DND-41 (cell line): ENCODE measurements at regions not wholly inside any gene's neighbourhood (a gene's known extent, or its start where the extent isn't known, plus 50 kb on each side); places are given as distances from the start of the nearest gene placed in this dataset.

Experiments used
- ATAC-seq: fragments of 200-7000 bp; cut with Tn5 transposase; 3 replicates; pipeline ENCODE4 v1.9.1; 2021; ENCODE audit warnings: low read depth; ENCODE audit not compliant: insufficient read depth
- DNase-seq: peaks from one replicate; pipeline ENCODE4 v3.0.0-alpha.2; 2020
- H2AFZ ChIP-seq: 2 replicates; pipeline ENCODE4 v1.6.0; 2012; ENCODE audit warnings: low read depth, low read length
- H3K27ac ChIP-seq: 2 replicates; pipeline ENCODE4 v1.5.1; 2012; ENCODE audit warnings: low read length, inconsistent platforms
- H3K27me3 ChIP-seq: fragments of 200-600 bp; sonication (generic); 2 replicates; pipeline ENCODE4 v1.6.0; 2012; ENCODE audit warnings: low read length, mild to moderate bottlenecking, inconsistent platforms; ENCODE audit not compliant: insufficient read depth, poor library complexity
- H3K36me3 ChIP-seq: 2 replicates; pipeline ENCODE4 v1.5.1; 2012; ENCODE audit warnings: low read length, inconsistent platforms; ENCODE audit not compliant: insufficient read depth
- H3K4me1 ChIP-seq: 2 replicates; pipeline ENCODE4 v1.5.1; 2012; ENCODE audit warnings: mild to moderate bottlenecking, low read length; ENCODE audit not compliant: insufficient read depth
- H3K4me2 ChIP-seq: 2 replicates; pipeline ENCODE4 v1.6.0; 2012; ENCODE audit warnings: mild to moderate bottlenecking, moderate library complexity, low read length, inconsistent platforms; ENCODE audit not compliant: insufficient read depth
- H3K4me3 ChIP-seq, 2 experiments: fragments of 200-600 bp in 1 of 2; shearing (Covaris generic) in 1 of 2; 2 replicates each; pipeline ENCODE4 v1.5.1; 2012 to 2016; ENCODE audit warnings: inconsistent platforms in 2 of 2, low read length in 2 of 2, mild to moderate bottlenecking in 2 of 2, low read depth in 1 of 2, moderate library complexity in 1 of 2
- H3K79me2 ChIP-seq: 2 replicates; pipeline ENCODE4 v1.6.0; 2012; ENCODE audit warnings: low read length, inconsistent platforms; ENCODE audit not compliant: insufficient read depth
- H3K9ac ChIP-seq: 2 replicates; pipeline ENCODE4 v1.6.0; 2012; ENCODE audit warnings: low read depth, mild to moderate bottlenecking, inconsistent platforms, low read length, moderate library complexity
- H3K9me3 ChIP-seq: 2 replicates; pipeline ENCODE4 v1.5.1; 2012; ENCODE audit warnings: low read length, moderate library complexity, mild to moderate bottlenecking, inconsistent platforms; ENCODE audit not compliant: insufficient read depth, severe bottlenecking
- H4K20me1 ChIP-seq: 2 replicates; pipeline ENCODE4 v1.6.0; 2012; ENCODE audit warnings: low read length; ENCODE audit not compliant: insufficient read depth
- EZH2 ChIP-seq: IDR thresholded peaks from 3 replicates; pipeline ENCODE4 v1.6.1; 2012; ENCODE audit warnings: borderline replicate concordance, low read depth, mild to moderate bottlenecking, moderate library complexity, low read length, inconsistent platforms; ENCODE audit not compliant: severe bottlenecking
- TF ChIP-seq, protein P1 (sequence below): IDR thresholded peaks from 2 replicates; pipeline ENCODE4 v1.5.1; 2012; ENCODE audit warnings: borderline replicate concordance, low read length, moderate library complexity, mild to moderate bottlenecking; ENCODE audit not compliant: poor library complexity, severe bottlenecking; ENCODE audit errors: extremely low read depth

GRCh38 chr4:186810613-186811150 lies 87.0 kb upstream of the FAT1 start:
- Histone ChIP-seq H3K4me1 (no peaks in the 10 kb centered on the region), H3K9me3 (no peaks in the 10 kb centered on the region), H3K36me3 (no peaks in the 10 kb centered on the region), H3K9ac (no peak overlapping the region), H3K4me2 (no peak overlapping the region), H3K79me2 (no peaks in the 10 kb centered on the region), H3K27me3 (no peaks in the 10 kb centered on the region), H2AFZ (no peak overlapping the region), H3K4me3 (no peak overlapping the region), H4K20me1 (no peaks in the 10 kb centered on the region), H3K27ac (no peak overlapping the region)
- TF ChIP-seq, protein P1, sequence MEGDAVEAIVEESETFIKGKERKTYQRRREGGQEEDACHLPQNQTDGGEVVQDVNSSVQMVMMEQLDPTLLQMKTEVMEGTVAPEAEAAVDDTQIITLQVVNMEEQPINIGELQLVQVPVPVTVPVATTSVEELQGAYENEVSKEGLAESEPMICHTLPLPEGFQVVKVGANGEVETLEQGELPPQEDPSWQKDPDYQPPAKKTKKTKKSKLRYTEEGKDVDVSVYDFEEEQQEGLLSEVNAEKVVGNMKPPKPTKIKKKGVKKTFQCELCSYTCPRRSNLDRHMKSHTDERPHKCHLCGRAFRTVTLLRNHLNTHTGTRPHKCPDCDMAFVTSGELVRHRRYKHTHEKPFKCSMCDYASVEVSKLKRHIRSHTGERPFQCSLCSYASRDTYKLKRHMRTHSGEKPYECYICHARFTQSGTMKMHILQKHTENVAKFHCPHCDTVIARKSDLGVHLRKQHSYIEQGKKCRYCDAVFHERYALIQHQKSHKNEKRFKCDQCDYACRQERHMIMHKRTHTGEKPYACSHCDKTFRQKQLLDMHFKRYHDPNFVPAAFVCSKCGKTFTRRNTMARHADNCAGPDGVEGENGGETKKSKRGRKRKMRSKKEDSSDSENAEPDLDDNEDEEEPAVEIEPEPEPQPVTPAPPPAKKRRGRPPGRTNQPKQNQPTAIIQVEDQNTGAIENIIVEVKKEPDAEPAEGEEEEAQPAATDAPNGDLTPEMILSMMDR: no peak
- no peak for TF ChIP-seq EZH2
- no peak for DNase-seq
- ATAC-seq: no peak

DNA sequence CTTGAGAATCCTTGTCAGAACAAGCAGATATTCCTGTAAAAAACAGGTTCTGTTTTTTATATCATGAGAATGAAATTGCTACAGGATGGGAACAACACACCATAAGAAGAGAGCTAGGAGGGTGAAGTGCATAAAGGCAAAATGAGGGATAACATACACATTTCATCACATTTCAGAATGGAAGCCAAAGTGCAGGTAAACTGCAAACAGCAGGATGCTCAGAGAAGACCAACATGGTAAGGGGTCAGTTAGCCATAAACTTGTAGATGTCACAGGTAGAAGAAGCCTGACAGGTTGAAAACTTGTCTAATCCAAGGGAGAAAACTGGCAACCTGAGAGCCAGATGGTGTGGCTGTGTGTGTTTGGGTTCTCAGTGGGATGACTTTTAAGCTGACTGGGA lies 88.9 kb upstream of the FAT1 start:
- DNase-seq (no peak), ATAC-seq (no peak)
- no peak overlapping the region for H3K9ac ChIP-seq
- no peaks in the 10 kb centered on the region for H3K36me3 ChIP-seq
- no peaks in the 10 kb centered on the region for H3K9me3 ChIP-seq
- H3K27me3 ChIP-seq: no peaks in the 10 kb centered on the region
- no peaks in the 10 kb centered on the region for H3K79me2 ChIP-seq
- no peak overlapping the region for H3K4me3 ChIP-seq
- no peak overlapping the region for H3K27ac ChIP-seq
- no peaks in the 10 kb centered on the region for H4K20me1 ChIP-seq
- no peak overlapping the region for H3K4me2 ChIP-seq
- TF ChIP-seq EZH2: no peak
- TF ChIP-seq, protein P1: no peak
- no peak overlapping the region for H2AFZ ChIP-seq
- H3K4me1 ChIP-seq: no peaks in the 10 kb centered on the region

- Histone ChIP-seq H3K79me2 (no peaks in the 10 kb centered on the region), H3K27me3 (no peaks in the 10 kb centered on the region), H4K20me1 (no peaks in the 10 kb centered on the region), H3K36me3 (no peaks in the 10 kb centered on the region), H3K27ac (no peak overlapping the region), H3K4me2 (no peak overlapping the region), H3K9ac (no peak overlapping the region), H3K4me3 (no peak overlapping the region), H2AFZ (no peak overlapping the region), H3K9me3 (no peaks in the 10 kb centered on the region), H3K4me1 (no peaks in the 10 kb centered on the region)
- no peak for DNase-seq
- ATAC-seq: no peak
- TF ChIP-seq, protein P1: no peak
- TF ChIP-seq EZH2: no peak
These were observed 89.9 kb upstream of the FAT1 start for GRCh38 chr4:186813377-186814068.
